ENCODE measurements at regions not wholly inside any gene's neighbourhood (a gene's known extent, or its start where the extent isn't known, plus 50 kb on each side); places are given as distances from the start of the nearest gene placed in this dataset.
"Not testable (repeated sequence)": the region's sequence is repeated elsewhere in the genome, so short reads cannot be mapped to it uniquely, and the experiment has no call there.

- DNase-seq (ENCODE audit: low read depth in 2 of 2), result no peak
Measured at GRCh38 chr2:226329180-226329579, 470.4 kb downstream of the IRS1 start.

DNA sequence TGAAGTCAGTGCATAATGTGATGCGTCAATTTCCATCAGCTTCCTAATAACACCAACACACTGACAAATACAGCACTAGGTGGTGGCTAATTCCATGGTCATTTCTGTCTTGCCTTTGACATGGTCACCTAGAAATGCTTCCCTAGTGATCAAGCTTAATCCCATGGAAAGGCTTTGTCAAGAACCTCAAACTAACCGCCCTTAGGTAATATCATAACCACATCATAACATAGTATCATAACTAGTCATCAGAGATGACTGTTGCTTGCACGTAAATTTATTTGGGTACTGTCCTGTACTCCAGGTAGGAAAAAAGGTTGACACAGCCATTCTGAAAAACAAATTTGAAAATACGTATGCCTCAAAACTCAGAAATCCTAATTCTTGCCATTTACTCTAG, 471.8 kb downstream of the IRS1 start:
- no peak for DNase-seq (ENCODE audit: low read depth in 2 of 2)

DNA sequence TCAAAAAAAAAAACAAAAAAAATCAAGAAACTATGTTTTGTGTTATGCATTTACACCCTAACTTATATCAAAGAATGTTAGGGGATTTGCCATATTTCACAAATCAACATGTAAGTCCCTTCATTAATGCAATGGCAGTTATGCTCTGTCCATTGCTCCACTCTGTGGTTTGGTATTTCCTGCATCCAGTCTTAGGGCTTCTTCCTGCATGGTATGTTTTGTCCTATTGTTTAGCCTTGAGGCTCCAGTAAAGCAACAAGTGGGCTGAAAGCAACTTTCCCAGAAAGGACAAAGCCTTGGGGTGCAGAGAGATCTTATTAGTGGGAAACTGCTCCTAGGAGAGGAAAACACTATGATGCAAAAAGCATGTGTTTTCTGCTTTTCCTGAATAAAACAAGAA, 474.1 kb downstream of the IRS1 start:
- DNase-seq (ENCODE audit: low read depth in 2 of 2), result no peak

- DNase-seq (ENCODE audit: low read depth in 2 of 2), result no peak
Measured at GRCh38 chr2:226320076-226320948, 479.3 kb downstream of the IRS1 start.

DNA sequence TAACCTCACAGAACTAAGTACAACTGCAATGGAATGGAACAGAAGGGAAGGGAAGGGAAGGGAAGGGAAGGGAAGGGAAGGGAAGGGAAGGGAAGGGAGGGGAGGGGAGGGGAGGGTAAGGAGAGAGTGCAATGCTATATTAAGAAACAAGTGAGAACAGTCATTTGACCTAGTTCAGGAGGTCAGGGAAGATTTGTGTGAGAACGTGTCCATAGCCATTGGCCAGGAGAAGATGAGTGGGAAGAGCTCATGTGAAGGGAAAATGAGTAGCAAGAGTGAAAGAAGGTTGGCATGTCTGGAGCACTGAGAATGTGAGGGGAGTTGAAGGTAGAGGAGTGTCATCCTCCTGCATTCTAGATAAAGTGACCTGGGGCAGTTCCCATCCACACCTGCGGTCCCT, 481.6 kb downstream of the IRS1 start:
- DNase-seq (ENCODE audit: low read depth in 2 of 2), result no peak

DNA sequence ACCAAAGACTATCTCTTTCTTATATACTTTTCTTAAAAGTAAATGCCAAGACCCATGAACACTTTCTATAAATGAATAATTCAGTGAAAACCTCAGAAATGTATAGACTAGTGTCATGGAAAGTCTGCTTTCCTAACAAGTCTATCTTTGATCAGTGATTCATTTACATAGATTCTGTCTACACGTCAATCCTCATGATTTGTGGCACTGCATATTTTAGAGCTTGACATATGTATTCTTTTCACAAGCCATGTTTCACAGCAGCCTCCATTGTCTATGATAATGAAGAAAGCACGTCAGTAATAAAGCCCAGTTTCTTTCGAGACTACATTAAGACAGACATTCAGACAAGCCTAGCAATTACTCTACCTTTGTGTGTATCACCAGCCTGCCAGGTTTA, 486.6 kb downstream of the IRS1 start:
- no peak for DNase-seq (ENCODE audit: low read depth in 2 of 2)

DNA sequence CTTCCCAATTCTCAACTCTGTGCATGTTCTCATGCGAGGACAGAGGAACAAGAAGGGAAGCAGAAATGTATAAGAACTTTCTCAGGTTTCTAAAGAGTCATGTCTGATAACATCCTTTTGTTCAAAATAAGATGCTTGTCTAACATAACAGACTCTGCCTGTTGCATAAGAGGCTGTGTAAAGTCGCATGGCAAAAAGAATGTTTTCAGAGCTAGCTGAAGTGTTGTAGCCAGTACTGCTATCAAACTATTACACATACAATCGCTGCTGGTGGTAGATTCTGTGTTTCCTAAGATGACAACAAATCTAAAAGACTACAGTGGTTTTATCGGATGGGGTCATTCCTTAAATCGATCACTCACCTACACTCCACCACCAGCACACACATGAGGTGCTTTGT, 487.5 kb downstream of the IRS1 start:
- no peak for DNase-seq (ENCODE audit: low read depth in 2 of 2)

- no peak for DNase-seq (ENCODE audit: low read depth in 2 of 2)
Measured at GRCh38 chr2:226310146-226310545, 489.5 kb downstream of the IRS1 start.

DNA sequence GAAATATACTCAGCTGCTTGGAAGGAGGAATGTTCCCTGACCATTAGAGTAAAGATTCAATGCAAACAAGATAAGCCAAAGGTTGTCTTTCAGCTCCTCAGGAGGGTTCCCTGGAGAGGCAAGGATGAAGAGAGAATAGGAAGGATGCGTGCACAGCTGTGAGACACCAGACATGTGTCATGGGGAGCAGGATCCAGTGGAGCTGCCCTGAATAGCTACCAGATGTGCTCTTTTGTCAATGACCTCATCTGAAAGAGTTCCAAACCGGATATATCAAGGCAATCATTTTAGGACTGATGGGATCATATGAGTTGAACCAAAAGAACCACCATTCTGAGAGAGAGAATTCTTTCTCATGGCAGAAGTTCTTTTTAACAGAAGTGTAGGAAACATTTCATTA, 490.6 kb downstream of the IRS1 start:
- DNase-seq (ENCODE audit: low read depth in 2 of 2), result no peak

DNA sequence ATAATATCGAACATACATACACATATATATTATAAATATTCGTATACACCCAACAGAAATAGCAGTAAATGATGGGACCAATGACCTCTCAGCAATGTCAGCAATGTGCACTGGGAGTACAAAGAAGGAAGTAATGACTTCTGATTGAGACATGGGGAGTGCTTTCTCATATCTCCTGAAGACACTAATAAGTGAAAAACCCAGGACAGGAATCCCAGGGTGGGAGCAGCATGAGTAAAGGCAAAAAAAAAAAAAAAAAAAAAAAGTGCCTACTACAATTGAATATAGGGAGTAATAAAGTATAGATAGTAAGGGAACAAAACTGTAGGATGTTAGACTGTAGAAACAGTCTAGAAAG, 491.3 kb downstream of the IRS1 start:
- no peak for DNase-seq (ENCODE audit: low read depth in 2 of 2)

DNA sequence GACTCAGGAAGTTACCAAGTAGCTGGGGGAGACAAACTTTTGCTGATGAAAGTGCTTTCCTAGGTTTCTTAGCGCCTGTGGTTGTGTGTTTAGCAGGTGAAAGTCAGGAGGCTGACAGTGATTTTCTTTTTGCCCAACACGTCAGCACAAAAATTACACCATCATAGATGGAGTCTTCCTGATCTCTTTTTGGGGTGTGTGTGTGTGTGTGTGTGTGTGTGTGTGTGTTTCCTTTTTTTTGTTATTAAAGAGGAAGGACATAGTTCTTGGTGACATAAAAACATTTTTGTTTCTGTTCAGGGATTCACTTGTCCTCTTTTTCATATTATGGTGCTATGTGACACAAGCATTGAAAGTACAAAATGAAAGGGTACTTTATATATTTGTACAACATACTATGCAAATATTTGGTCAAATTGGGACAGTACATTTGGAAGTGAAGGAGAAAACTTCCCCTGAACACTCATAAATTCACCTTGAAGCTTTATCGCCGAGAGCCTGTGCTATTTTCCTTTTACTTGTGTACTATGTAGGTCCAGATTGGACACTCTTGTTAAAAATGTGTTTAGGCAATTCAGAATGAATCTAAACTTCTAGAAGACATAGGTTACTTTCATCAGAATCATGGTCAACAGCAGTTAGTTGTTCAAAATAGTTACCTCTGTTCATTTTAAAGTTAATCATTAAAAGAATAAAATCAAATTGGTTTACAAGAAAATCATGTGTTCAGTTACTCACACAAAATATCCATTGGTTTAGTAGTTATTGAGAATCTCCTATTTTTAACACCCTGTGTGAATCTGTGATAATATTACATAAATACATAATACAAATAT, 491.9 kb downstream of the IRS1 start:
- DNase-seq (ENCODE audit: low read depth in 2 of 2), result no peak

GRCh38 chr2:226306969-226307368, 492.7 kb downstream of the IRS1 start:
- DNase-seq (ENCODE audit: low read depth in 2 of 2), result no peak

DNA sequence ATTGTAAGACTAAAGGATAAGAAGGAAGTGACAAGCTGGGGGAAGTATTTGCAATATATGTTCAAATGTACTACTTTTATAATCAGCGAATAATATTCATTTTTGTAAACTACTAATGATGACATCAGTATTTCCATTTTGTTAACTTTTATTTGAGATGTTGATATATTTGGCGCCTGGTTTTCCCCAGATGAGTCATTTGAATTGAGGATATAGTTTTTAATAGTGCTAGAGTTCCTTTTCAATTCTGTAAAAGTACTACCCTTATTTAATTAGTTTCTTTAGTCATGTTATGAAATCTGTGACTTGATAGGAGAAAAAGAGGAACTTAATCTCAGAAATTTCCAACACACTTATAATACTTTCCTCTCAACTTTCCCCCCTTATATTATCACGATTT, 495.3 kb downstream of the IRS1 start:
- no peak for DNase-seq (ENCODE audit: low read depth in 2 of 2)

DNA sequence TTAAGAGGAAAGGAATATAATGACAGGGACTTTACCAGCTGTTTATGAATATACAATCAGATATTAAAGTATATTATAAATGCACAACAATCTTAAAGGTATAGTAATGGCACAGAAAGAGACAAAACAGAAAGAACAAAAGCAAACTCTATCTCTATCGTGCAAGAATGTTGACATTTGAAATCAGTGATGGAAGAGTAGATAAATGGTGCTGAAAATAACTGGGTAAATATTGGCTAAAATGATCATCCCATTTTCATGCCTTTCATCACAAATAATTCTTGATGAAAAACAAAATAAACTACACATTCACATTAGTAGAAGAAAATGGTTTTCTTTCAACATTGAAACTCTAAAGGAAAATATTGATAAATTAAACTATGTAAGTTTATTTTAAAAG, 495.9 kb downstream of the IRS1 start:
- DNase-seq (ENCODE audit: low read depth in 2 of 2), result no peak

- DNase-seq (ENCODE audit: low read depth in 2 of 2), result no peak
Measured at GRCh38 chr2:226300196-226300886, 499.3 kb downstream of the IRS1 start.

DNA sequence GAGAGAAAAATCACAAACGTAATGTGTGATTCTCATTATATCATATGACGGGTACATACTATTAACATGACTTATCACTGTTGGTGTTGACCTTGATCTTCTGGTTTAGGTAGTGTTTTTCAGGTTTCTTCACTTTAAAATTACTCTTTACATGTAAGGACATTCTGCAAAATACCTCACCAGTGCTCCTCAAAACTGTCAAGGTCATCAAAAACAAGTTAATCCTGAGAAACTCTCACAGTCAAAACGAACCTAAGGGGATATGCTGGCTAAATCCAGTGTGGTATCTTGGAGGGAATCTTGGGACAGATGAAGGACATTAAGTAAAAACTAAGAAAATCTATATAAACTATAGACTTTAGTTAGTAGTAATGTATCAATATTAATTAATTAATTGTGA, 499.8 kb downstream of the IRS1 start:
- DNase-seq (ENCODE audit: low read depth in 2 of 2), result no peak

- DNase-seq (ENCODE audit: low read depth in 2 of 2), result no peak
Measured at GRCh38 chr2:226295681-226296080, 503.9 kb downstream of the IRS1 start.

GRCh38 chr2:226295123-226295522, 504.5 kb downstream of the IRS1 start:
- DNase-seq (ENCODE audit: low read depth in 2 of 2), result no peak

- DNase-seq (ENCODE audit: low read depth in 2 of 2), result not testable (repeated sequence)
Measured at GRCh38 chr2:226291281-226291680, 508.3 kb downstream of the IRS1 start.

- no peak for DNase-seq (ENCODE audit: low read depth in 2 of 2)
Measured at GRCh38 chr2:226286916-226287315, 512.7 kb downstream of the IRS1 start.

DNA sequence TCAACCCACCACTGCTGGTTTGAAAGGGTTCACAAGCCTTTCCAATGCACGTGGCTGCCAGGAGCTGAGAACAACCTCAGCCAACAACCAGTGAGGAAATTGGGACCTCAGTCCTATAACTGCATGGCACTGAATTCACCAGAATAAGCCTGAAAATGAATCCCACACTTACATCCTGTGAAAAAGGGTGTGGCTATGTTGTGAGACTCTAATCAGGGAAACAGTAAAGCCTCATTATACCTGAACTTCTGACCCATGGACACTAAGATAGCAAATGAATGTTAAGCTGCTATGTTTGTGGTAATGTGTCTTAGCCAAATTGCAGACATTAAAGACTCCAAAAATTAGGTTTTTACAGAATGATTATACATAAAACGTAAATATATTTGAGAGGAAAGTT, 515.8 kb downstream of the IRS1 start:
- no peak for DNase-seq (ENCODE audit: low read depth in 2 of 2)

DNA sequence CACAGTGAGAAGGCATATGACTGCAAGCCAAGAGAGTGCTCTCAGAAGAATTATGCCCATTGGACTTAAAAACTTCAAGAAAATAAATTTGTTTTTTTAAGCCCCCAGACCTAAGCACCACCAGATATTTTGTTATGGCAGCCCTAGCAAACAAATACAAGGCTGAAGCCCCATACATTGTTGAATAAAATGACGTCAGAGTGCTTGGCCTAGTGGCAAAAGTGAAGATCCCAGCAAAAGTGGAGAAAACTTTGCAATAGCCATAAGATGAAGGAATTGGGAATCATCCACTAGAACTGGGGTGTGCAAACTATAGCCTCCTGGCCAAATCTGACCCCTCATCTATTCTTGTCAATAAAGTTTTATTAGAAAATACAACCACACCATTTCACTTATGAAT, 517.5 kb downstream of the IRS1 start:
- no peak for DNase-seq (ENCODE audit: low read depth in 2 of 2)

- not testable (repeated sequence) for DNase-seq (ENCODE audit: low read depth in 2 of 2)
Measured at GRCh38 chr2:226280136-226280535, 519.5 kb downstream of the IRS1 start.

Measured in stimulated activated CD8-positive, alpha-beta memory T cell treated with anti-CD3 and anti-CD28 coated beads, Interleukin-15, amount 100 ng/mL, for 48 hours (primary cell).